GM23338 (cell line): ENCODE measurements at regions not wholly inside any gene's neighbourhood (a gene's known extent, or its start where the extent isn't known, plus 50 kb on each side); places are given as distances from the start of the nearest gene placed in this dataset.

ENCODE experiments used
- ATAC-seq: fragments of 200-7000 bp; cut with Tn5 transposase; 3 replicates; pipeline ENCODE4 v1.9.1; 2020
- DNase-seq: peaks from one replicate; pipeline ENCODE4 v3.0.0-alpha.2; 2015; ENCODE audit warnings: low spot score
- H2AFZ ChIP-seq: fragments of 200-600 bp; sonication (generic); 2 replicates; pipeline ENCODE4 v1.8.0; 2016; ENCODE audit warnings: antibody characterized with exemption, mild to moderate bottlenecking, moderate library complexity
- H3F3A ChIP-seq: fragments of 200-600 bp; sonication (generic); replicated peaks from 2 replicates; pipeline ENCODE4 v1.8.0; 2017; ENCODE audit warnings: antibody characterized with exemption, mixed run types, low read depth
- H3K27ac ChIP-seq: fragments of 200-600 bp; sonication (generic); 2 replicates; pipeline ENCODE4 v1.6.1; 2016; ENCODE audit warnings: low read depth
- H3K27me3 ChIP-seq: fragments of 200-600 bp; sonication (generic); 2 replicates; pipeline ENCODE4 v1.8.0; 2016; ENCODE audit warnings: mild to moderate bottlenecking, mixed run types, moderate library complexity; ENCODE audit not compliant: insufficient read depth
- H3K36me3 ChIP-seq: fragments of 200-600 bp; sonication (generic); 2 replicates; pipeline ENCODE4 v1.8.0; 2016; ENCODE audit warnings: mild to moderate bottlenecking; ENCODE audit not compliant: insufficient read depth
- H3K4me1 ChIP-seq: fragments of 200-600 bp; sonication (generic); 2 replicates; pipeline ENCODE4 v1.8.0; 2016; ENCODE audit warnings: mild to moderate bottlenecking, moderate library complexity; ENCODE audit not compliant: insufficient read depth
- H3K4me2 ChIP-seq: fragments of 200-600 bp; sonication (generic); 2 replicates; pipeline ENCODE4 v1.7.1; 2017; ENCODE audit warnings: mixed run types
- H3K4me3 ChIP-seq: fragments of 200-600 bp; sonication (generic); 2 replicates; pipeline ENCODE4 v1.6.1; 2016; ENCODE audit warnings: mixed run types
- H3K79me2 ChIP-seq: fragments of 200-600 bp; sonication (generic); replicated peaks from 2 replicates; pipeline ENCODE4 v1.8.0; 2017; ENCODE audit warnings: mild to moderate bottlenecking; ENCODE audit not compliant: insufficient read depth
- H3K9me2 ChIP-seq: fragments of 200-600 bp; sonication (generic); 2 replicates; pipeline ENCODE4 v1.8.0; 2017; ENCODE audit not compliant: insufficient read depth
- H4K20me1 ChIP-seq: fragments of 200-600 bp; sonication (generic); replicated peaks from 2 replicates; pipeline ENCODE4 v1.8.0; 2017; ENCODE audit warnings: mild to moderate bottlenecking; ENCODE audit not compliant: insufficient read depth
- H3K27ac Mint-ChIP-seq: 2 replicates; pipeline ENCODE4 v1.8.0; 2020; ENCODE audit warnings: inconsistent platforms, mild to moderate bottlenecking, moderate library complexity, mixed read lengths
- H3K27me3 Mint-ChIP-seq: 3 replicates; pipeline ENCODE4 v1.8.0; 2022; ENCODE audit warnings: low read depth, mild to moderate bottlenecking, moderate library complexity, mixed read lengths, inconsistent platforms; ENCODE audit not compliant: insufficient read depth, poor library complexity
- H3K36me3 Mint-ChIP-seq: 3 replicates; pipeline ENCODE4 v1.8.0; 2021; ENCODE audit warnings: low read depth, mild to moderate bottlenecking, inconsistent platforms, moderate library complexity, mixed read lengths
- H3K4me1 Mint-ChIP-seq: 3 replicates; pipeline ENCODE4 v1.8.0; 2020; ENCODE audit warnings: mild to moderate bottlenecking, inconsistent platforms, mixed read lengths
- H3K4me3 Mint-ChIP-seq: 3 replicates; pipeline ENCODE4 v1.8.0; 2021; ENCODE audit warnings: moderate library complexity, mild to moderate bottlenecking, inconsistent platforms, mixed read lengths
- H3K9me3 Mint-ChIP-seq: 3 replicates; pipeline ENCODE4 v1.8.0; 2020; ENCODE audit warnings: moderate library complexity, mild to moderate bottlenecking, inconsistent platforms, mixed read lengths
- CREB1 ChIP-seq: fragments of 250-450 bp; sonication (Bioruptor Pico); IDR thresholded peaks from 2 replicates; pipeline ENCODE4 v1.5.0; 2020; ENCODE audit warnings: low read depth, mild to moderate bottlenecking, moderate library complexity
- CTCF ChIP-seq, 2 experiments: fragments of 200-600 bp in 1 of 2; sonication (generic) in 1 of 2; conservative IDR thresholded peaks; 2 replicates each; pipeline versions ENCODE4 v1.5.1 to v1.6.1; 2016 to 2017; ENCODE audit warnings: antibody characterized with exemption in 2 of 2, low read depth in 2 of 2, mild to moderate bottlenecking in 2 of 2, moderate library complexity in 1 of 2
- ETS1 ChIP-seq: IDR thresholded peaks from 2 replicates; pipeline ENCODE4 v1.6.1; 2016; ENCODE audit warnings: antibody characterized with exemption
- EZH2 ChIP-seq: fragments of 200-600 bp; sonication (generic); IDR thresholded peaks from one replicate; pipeline ENCODE4 v1.8.0; 2017; ENCODE audit warnings: antibody characterized with exemption, mild to moderate bottlenecking, low read depth; ENCODE audit not compliant: unreplicated experiment
- EZH2phosphoT487 ChIP-seq: fragments of 200-600 bp; sonication (generic); IDR thresholded peaks from one replicate; pipeline ENCODE4 v1.8.1; 2018; ENCODE audit warnings: antibody characterized with exemption; ENCODE audit not compliant: unreplicated experiment
- JUNB ChIP-seq: IDR thresholded peaks from one replicate; pipeline ENCODE4 v1.6.1; 2016; ENCODE audit warnings: antibody characterized with exemption; ENCODE audit not compliant: unreplicated experiment
- NANOG ChIP-seq: IDR thresholded peaks from 2 replicates; pipeline ENCODE4 v1.6.1; 2016; ENCODE audit warnings: antibody characterized with exemption, borderline replicate concordance
- POLR2AphosphoS5 ChIP-seq: IDR thresholded peaks from 2 replicates; pipeline ENCODE4 v1.6.1; 2016; ENCODE audit warnings: antibody characterized with exemption, low read depth
- REST ChIP-seq: IDR thresholded peaks from one replicate; pipeline ENCODE4 v1.6.1; 2018; ENCODE audit warnings: antibody characterized with exemption; ENCODE audit not compliant: unreplicated experiment
- STAT1 ChIP-seq: IDR thresholded peaks from one replicate; pipeline ENCODE4 v1.6.1; 2016; ENCODE audit warnings: antibody characterized with exemption; ENCODE audit not compliant: unreplicated experiment
- ZNF114 ChIP-seq: fragments of 250-450 bp; sonication (Bioruptor Pico); IDR thresholded peaks from 2 replicates; pipeline ENCODE4 v1.5.0; 2020; ENCODE audit warnings: mild to moderate bottlenecking, moderate library complexity
- ZNF331 ChIP-seq: fragments of 250-450 bp; sonication (Bioruptor Pico); IDR thresholded peaks from 2 replicates; pipeline ENCODE4 v1.5.0; 2020; ENCODE audit warnings: low read depth, mild to moderate bottlenecking, moderate library complexity
- ZNF462 ChIP-seq: fragments of 250-450 bp; sonication (Bioruptor Pico); IDR thresholded peaks from 2 replicates; pipeline ENCODE4 v1.5.0; 2020; ENCODE audit warnings: mild to moderate bottlenecking, moderate library complexity

GRCh38 chr16:64181271-64181925 is 940.5 kb downstream of the CDH11 start:
- Histone ChIP-seq H3K4me3 (no peak overlapping the region), H3K36me3 (no peaks in the 10 kb centered on the region; the same call in 1 of the 2 replicates), H3K4me1 (no peaks in the 10 kb centered on the region), H3K4me2 (no peak overlapping the region), H3K27ac (no peak overlapping the region), H3K9me2 (peaks cover 3% of the 10 kb centered on the region), H3F3A (no peaks in the 10 kb centered on the region), H4K20me1 (no peaks in the 10 kb centered on the region), H3K79me2 (no peaks in the 10 kb centered on the region), H3K27me3 (no peaks in the 10 kb centered on the region), H2AFZ (no peak overlapping the region)
- Mint-ChIP-seq H3K27ac (no peak overlapping the region), H3K27me3 (peaks cover 2% of the 10 kb centered on the region), H3K36me3 (peaks cover 25% of the 10 kb centered on the region), H3K9me3 (peaks cover 31% of the 10 kb centered on the region), H3K4me1 (peaks cover 5% of the 10 kb centered on the region; the same call in 1 of the 3 replicates), H3K4me3 (no peak overlapping the region)
- TF ChIP-seq ZNF331 (CRISPR knock-in tag) = no peak
- TF ChIP-seq JUNB = no peak
- TF ChIP-seq EZH2 = no peak
- no peak for TF ChIP-seq ZNF114 (CRISPR knock-in tag)
- TF ChIP-seq POLR2AphosphoS5 = no peak
- no peak for TF ChIP-seq NANOG
- TF ChIP-seq ZNF462 (CRISPR knock-in tag) = no peak
- TF ChIP-seq STAT1 = no peak
- TF ChIP-seq REST = no peak
- no peak for TF ChIP-seq EZH2phosphoT487
- TF ChIP-seq CREB1 (CRISPR knock-in tag) = no peak
- no peak for TF ChIP-seq ETS1
- no peak for TF ChIP-seq CTCF (conservative IDR thresholded peaks at IDR 0.05; ENCODE audit: low read depth in 2 of 2)
- no peak for ATAC-seq
- DNase-seq = no peak
